AG10803 (cell line): ENCODE measurements at regions not wholly inside any gene's neighbourhood (a gene's known extent, or its start where the extent isn't known, plus 50 kb on each side); places are given as distances from the start of the nearest gene placed in this dataset.

Experiments used
- DNase-seq: peaks from one replicate; pipeline ENCODE4 v3.0.0; 2010; ENCODE audit warnings: low read depth
- H3K4me3 ChIP-seq: 2 replicates; pipeline ENCODE4 v1.5.1; 2011; ENCODE audit warnings: mild to moderate bottlenecking, low read length, control low read depth
- CTCF ChIP-seq: conservative IDR thresholded peaks from 2 replicates; pipeline ENCODE4 v1.5.1; 2011; ENCODE audit warnings: mild to moderate bottlenecking, low read length, control low read depth, inconsistent platforms

- H3K4me3 ChIP-seq = no peak overlapping the region
- no peak for DNase-seq
- no peak for TF ChIP-seq CTCF
Observed at GRCh38 chrY:13554949-13555348, 75.1 kb upstream of the UTY start.

DNA sequence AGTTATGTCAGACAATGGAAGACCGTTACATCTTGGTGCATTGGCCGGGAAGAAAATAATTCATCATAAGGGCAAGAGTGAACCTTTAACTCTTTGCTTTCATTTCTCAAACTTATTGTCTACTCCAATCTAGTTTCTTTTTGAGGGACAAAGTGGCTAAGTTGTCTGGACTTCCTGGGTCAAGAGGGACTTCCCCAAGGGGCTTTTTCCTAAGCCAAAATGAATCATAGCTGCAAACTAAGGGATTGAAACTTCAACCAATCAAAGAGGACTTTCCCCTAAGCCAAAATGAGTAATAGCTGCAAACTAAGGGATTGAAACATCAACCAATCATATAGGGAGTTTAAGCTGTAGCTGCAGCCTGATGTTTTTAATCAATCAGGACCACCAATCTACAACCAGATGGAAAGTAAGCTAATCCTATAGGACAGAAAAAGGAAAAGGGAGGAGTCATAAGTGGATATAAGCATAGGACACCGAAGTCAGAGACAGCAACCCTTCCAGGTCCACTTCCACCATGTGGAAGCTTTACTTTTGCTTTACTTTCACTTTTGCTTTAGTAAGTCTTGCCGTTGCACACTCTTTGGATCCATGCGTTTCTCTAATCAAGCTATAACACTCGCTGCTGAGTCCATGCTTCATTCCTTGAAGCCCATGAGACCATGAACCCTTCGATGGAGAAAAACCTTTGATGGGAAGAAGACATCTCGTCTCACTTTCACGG, 72.7 kb upstream of the UTY start:
- DNase-seq = no peak
- H3K4me3 ChIP-seq = peak overlapping the region; percentile 15
- no peak for TF ChIP-seq CTCF

GRCh38 chrY:13551246-13551645, 71.4 kb upstream of the UTY start:
- DNase-seq = no peak
- TF ChIP-seq CTCF = no peak
- H3K4me3 ChIP-seq = no peak overlapping the region

DNA sequence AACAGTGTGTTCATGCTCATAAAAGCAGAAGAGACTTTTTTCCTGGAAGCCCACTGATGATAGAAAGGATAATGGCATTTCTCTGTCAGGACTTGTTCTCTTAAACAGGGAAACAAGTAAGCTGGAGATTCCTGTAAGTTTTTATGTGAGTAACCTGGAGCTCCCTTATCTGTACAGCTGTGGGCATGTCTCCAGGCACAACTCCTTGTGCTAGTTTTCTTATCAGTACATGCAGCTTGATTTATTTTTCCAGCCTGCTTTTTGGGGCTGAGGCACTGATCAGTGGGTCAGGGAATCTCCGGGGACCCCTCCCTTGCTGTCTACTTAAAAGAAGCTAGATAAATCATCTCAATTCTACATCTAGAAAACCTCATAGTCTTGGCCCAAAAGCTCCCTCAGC, 64.7 kb upstream of the UTY start:
- no peak for TF ChIP-seq CTCF
- DNase-seq = no peak
- no peak overlapping the region for H3K4me3 ChIP-seq

GRCh38 chrY:13537919-13538318, 58.1 kb upstream of the UTY start:
- no peak for TF ChIP-seq CTCF
- no peak overlapping the region for H3K4me3 ChIP-seq
- DNase-seq = no peak
